ENCODE measurements at regions not wholly inside any gene's neighbourhood (a gene's known extent, or its start where the extent isn't known, plus 50 kb on each side); places are given as distances from the start of the nearest gene placed in this dataset.

DNA sequence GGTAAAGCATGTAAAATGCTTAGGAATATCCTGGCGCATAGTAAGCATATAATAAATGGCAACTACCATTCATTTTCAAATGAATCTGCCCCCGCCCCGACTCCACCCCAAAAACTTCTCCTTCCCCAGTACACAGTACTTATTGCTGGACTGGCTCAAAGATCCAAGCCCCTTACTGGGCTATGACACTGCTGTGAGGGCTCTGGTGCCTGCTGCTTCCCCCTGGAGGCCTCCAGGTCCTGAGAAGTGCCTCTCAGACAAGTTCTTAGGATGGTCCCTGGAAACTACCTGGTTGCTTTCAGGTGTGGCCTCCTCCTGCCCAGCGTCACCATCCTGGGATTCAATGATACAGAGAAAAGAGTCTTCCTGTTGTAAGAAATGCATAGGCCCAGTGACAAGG lies 190.6 kb upstream of the NTM start:
- DNase-seq (ENCODE audit: low spot score) = no peak
- no peak overlapping the region for H3K27ac ChIP-seq
- TF ChIP-seq, protein P1, sequence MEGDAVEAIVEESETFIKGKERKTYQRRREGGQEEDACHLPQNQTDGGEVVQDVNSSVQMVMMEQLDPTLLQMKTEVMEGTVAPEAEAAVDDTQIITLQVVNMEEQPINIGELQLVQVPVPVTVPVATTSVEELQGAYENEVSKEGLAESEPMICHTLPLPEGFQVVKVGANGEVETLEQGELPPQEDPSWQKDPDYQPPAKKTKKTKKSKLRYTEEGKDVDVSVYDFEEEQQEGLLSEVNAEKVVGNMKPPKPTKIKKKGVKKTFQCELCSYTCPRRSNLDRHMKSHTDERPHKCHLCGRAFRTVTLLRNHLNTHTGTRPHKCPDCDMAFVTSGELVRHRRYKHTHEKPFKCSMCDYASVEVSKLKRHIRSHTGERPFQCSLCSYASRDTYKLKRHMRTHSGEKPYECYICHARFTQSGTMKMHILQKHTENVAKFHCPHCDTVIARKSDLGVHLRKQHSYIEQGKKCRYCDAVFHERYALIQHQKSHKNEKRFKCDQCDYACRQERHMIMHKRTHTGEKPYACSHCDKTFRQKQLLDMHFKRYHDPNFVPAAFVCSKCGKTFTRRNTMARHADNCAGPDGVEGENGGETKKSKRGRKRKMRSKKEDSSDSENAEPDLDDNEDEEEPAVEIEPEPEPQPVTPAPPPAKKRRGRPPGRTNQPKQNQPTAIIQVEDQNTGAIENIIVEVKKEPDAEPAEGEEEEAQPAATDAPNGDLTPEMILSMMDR (conservative IDR thresholded peaks at IDR 0.05; ENCODE audit: low read depth) = no peak
- POLR2A ChIA-PET (ENCODE audit: low non-redundant PET) = no interaction called here
- CTCF ChIA-PET = no interaction called here

DNA sequence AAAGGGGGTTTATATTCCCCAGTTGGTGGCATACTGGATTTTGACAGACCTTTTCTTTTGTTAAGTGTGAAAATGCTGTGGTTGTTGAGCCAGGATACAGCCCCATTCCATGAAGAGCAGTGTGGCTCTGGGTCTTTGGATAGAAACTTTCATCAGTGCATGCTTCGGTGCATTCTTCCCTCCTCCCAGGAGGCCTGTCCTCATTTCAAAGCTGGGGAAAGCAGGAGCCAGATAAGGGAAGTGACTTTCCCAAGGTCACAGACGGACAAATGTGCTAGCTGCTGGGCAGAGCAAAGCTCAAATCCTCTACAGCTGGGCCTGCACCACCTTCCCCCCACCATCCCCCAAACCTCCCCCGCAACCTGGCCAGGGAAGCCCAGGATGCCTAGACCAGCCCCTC lies 184.5 kb upstream of the NTM start:
- CTCF ChIA-PET = no interaction called here
- POLR2A ChIA-PET (ENCODE audit: low non-redundant PET) = no interaction called here
- DNase-seq (ENCODE audit: low spot score) = no peak
- TF ChIP-seq, protein P1 (conservative IDR thresholded peaks at IDR 0.05; ENCODE audit: low read depth) = no peak
- H3K27ac ChIP-seq = no peak overlapping the region

DNA sequence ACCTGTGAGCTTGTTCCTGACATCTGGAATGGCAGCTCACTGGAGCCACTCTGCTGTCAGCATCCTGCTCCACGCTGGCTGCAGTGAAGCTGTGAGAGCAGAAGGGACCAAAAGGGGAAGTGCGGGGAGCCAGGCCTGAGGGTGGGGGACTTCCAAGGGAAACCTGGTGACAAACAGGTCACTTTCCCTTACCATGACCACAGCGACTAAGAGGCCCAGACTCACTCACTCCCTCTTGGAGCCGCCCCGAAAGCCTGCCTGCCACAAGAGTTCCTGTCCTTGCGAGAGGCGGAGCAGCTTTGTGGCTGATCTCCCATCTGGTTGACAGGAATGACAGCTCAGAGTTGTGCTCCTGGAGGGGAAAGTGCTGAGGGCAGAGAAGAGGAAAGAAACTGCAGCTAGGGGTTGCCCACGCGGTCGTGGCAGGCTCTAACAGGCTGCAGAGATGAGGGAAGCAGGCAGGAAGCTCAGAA lies 183.8 kb upstream of the NTM start:
- H3K27ac ChIP-seq = no peak overlapping the region
- ChIA-PET POLR2A (ENCODE audit: low non-redundant PET) (no interaction called here), CTCF (interaction anchor here (0.5 to 0.6 kb wide), 2 partner anchors 79 to 451 kb away, joined by 3 read pairs; no protein-coding TSS in a partner anchor)
- TF ChIP-seq, protein P1 (conservative IDR thresholded peaks at IDR 0.05; ENCODE audit: low read depth) = no peak
- DNase-seq (ENCODE audit: low spot score) = no peak

DNA sequence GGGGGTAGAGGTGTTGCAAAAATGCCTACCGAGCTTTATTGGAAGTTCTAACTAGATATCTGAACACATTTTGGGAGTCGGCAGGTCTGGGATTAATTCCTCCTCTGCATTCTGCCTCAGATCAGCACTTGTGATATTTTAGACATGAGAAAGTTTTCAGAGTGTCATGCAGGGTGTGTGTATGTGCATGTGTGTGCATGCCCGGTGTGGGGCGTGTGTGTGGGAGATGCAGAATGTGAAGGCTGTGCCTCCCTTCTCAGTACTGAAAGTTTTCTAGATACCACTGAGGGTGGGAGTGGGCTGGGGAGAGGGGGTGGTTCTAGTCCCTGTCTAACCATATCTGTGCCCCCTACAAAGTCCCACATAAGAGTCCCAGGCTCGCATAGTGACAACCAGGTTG lies 180.0 kb upstream of the NTM start:
- CTCF ChIA-PET = no interaction called here
- H3K27ac ChIP-seq = no peak overlapping the region
- TF ChIP-seq, protein P1 (conservative IDR thresholded peaks at IDR 0.05; ENCODE audit: low read depth) = no peak
- DNase-seq (ENCODE audit: low spot score) = no peak
- POLR2A ChIA-PET (ENCODE audit: low non-redundant PET) = no interaction called here

DNA sequence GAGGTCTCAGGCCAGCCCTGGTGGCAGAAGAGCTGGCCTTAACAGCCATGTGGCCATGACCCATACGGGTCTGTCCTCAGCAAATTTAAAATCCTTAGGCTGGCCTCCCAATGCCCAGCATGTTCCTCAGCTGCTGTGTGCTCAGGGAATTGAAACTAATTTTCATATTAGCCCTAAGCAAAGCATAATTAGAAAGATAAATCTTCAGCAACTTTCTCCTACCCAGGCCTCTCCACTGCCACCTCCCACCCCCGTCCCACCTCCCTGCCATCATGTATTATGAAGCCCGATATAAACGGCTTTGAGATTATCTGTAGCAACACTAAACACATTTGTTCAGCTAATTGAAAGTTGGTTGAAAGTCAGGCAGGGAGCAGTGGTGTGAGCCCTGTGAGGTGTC lies 178.8 kb upstream of the NTM start:
- TF ChIP-seq, protein P1 (conservative IDR thresholded peaks at IDR 0.05; ENCODE audit: low read depth) = no peak
- POLR2A ChIA-PET (ENCODE audit: low non-redundant PET) = no interaction called here
- H3K27ac ChIP-seq = no peak overlapping the region
- no peak for DNase-seq (ENCODE audit: low spot score)
- CTCF ChIA-PET = interaction anchor here (0.6 kb wide), 1 partner anchor 9 kb away, joined by 3 read pairs; no protein-coding TSS in a partner anchor

DNA sequence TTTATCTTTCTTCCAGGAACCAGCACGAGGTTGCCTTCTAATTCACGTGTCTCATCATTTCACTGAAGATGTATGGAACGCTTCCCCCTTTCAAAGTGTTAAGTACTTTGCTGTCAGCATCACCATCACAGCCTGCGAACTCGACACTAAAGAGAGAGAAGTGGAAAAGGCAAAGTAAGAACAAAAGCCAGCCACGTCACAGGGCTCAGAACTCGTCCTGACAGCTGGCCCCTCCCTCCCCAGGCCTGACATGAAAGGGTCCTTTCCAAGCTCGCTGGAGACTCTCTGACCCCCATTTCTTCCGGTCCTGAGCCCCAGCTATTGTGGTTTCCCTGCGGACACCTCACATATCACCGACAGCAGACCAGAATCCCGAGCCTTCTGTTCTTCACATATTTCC lies 177.8 kb upstream of the NTM start:
- ChIA-PET CTCF (no interaction called here), POLR2A (ENCODE audit: low non-redundant PET) (no interaction called here)
- TF ChIP-seq, protein P1 (conservative IDR thresholded peaks at IDR 0.05; ENCODE audit: low read depth) = no peak
- DNase-seq (ENCODE audit: low spot score) = no peak
- no peak overlapping the region for H3K27ac ChIP-seq

DNA sequence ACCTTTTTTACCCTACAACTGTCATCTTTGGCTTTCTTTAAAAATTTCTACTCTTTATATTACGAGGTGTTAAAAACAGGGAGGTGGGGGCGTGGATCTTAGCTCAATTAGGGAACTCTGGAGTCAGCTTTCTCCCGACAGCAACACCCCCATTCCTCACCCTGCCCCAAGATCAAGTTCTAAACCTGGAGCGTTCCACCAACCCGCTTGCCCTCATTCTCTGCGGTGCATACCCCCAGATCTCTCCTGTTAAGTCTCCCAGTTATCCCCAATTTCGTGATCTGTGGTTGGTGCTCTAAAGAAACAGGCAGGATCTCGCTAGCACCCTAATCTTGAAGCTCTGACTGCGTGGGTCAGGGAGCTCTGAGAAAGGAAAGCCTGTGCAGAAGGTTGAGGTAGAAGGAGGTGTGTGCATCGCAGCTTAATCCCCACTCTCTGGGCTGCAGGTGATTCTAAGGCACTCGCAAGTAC lies 177.3 kb upstream of the NTM start:
- POLR2A ChIA-PET (ENCODE audit: low non-redundant PET) = no interaction called here

More for the DNA sequence above, 177.3 kb upstream of the NTM start:
- TF ChIP-seq, protein P1 (conservative IDR thresholded peaks at IDR 0.05; ENCODE audit: low read depth) = no peak
- no peak overlapping the region for H3K27ac ChIP-seq
- CTCF ChIA-PET = no interaction called here
- no peak for DNase-seq (ENCODE audit: low spot score)

Measured in RWPE1 (cell line).